ENCODE measurements at regions not wholly inside any gene's neighbourhood (a gene's known extent, or its start where the extent isn't known, plus 50 kb on each side); places are given as distances from the start of the nearest gene placed in this dataset.
"Not testable (repeated sequence)": the region's sequence is repeated elsewhere in the genome, so short reads cannot be mapped to it uniquely, and the experiment has no call there.

- DNase-seq (ENCODE audit: low read depth, low spot score): no peak
Measured at GRCh38 chrX:1700757-1701156, 85.9 kb downstream of the ASMT start.

- not testable (repeated sequence) for DNase-seq (ENCODE audit: low read depth, low spot score)
Measured at GRCh38 chrX:1701396-1701901, 86.6 kb downstream of the ASMT start.

GRCh38 chrX:1702142-1702541, 87.3 kb downstream of the ASMT start:
- DNase-seq (ENCODE audit: low read depth, low spot score): not testable (repeated sequence)

GRCh38 chrX:1702557-1702956, 87.7 kb downstream of the ASMT start:
- not testable (repeated sequence) for DNase-seq (ENCODE audit: low read depth, low spot score)

GRCh38 chrX:1709277-1709676, 94.4 kb downstream of the ASMT start:
- DNase-seq (ENCODE audit: low read depth, low spot score): not testable (repeated sequence)

- no peak for DNase-seq (ENCODE audit: low read depth, low spot score)
Measured at GRCh38 chrX:1713296-1713695, 98.4 kb downstream of the ASMT start.

GRCh38 chrX:1717373-1717772, 102.5 kb downstream of the ASMT start:
- no peak for DNase-seq (ENCODE audit: low read depth, low spot score)

- DNase-seq (ENCODE audit: low read depth, low spot score): no peak
Measured at GRCh38 chrX:1719270-1719669, 104.4 kb downstream of the ASMT start.

- no peak for DNase-seq (ENCODE audit: low read depth, low spot score)
Measured at GRCh38 chrX:1720836-1721235, 106.0 kb downstream of the ASMT start.

- DNase-seq (ENCODE audit: low read depth, low spot score): no peak
Measured at GRCh38 chrX:1725472-1725871, 110.6 kb downstream of the ASMT start.

GRCh38 chrX:1727531-1728027, 112.7 kb downstream of the ASMT start:
- no peak for DNase-seq (ENCODE audit: low read depth, low spot score)

- DNase-seq (ENCODE audit: low read depth, low spot score): no peak
Measured at GRCh38 chrX:1734806-1735205, 119.9 kb downstream of the ASMT start.

GRCh38 chrX:1741816-1742394, 127.0 kb downstream of the ASMT start:
- DNase-seq (ENCODE audit: low read depth, low spot score): no peak

- DNase-seq (ENCODE audit: low read depth, low spot score): no peak
Measured at GRCh38 chrX:1743105-1743504, 128.2 kb downstream of the ASMT start.

GRCh38 chrX:1743663-1744062, 128.8 kb downstream of the ASMT start:
- no peak for DNase-seq (ENCODE audit: low read depth, low spot score)

- DNase-seq (ENCODE audit: low read depth, low spot score): no peak
Measured at GRCh38 chrX:1748408-1748807, 133.5 kb downstream of the ASMT start.

GRCh38 chrX:1749499-1749898, 134.6 kb downstream of the ASMT start:
- DNase-seq (ENCODE audit: low read depth, low spot score): no peak

GRCh38 chrX:1750267-1750666, 135.4 kb downstream of the ASMT start:
- DNase-seq (ENCODE audit: low read depth, low spot score): no peak

- DNase-seq (ENCODE audit: low read depth, low spot score): no peak
Measured at GRCh38 chrX:1751781-1752180, 136.9 kb downstream of the ASMT start.

- not testable (repeated sequence) for DNase-seq (ENCODE audit: low read depth, low spot score)
Measured at GRCh38 chrX:1752799-1753198, 137.9 kb downstream of the ASMT start.

GRCh38 chrX:1754077-1754476, 139.2 kb downstream of the ASMT start:
- no peak for DNase-seq (ENCODE audit: low read depth, low spot score)

- DNase-seq (ENCODE audit: low read depth, low spot score): no peak
Measured at GRCh38 chrX:1763294-1763693, 148.4 kb downstream of the ASMT start.

- DNase-seq (ENCODE audit: low read depth, low spot score): not testable (repeated sequence)
Measured at GRCh38 chrX:1764883-1765364, 150.1 kb downstream of the ASMT start.

- DNase-seq (ENCODE audit: low read depth, low spot score): no peak
Measured at GRCh38 chrX:1767026-1767425, 152.2 kb downstream of the ASMT start.
